AG09319 (cell line): ENCODE measurements at regions not wholly inside any gene's neighbourhood (a gene's known extent, or its start where the extent isn't known, plus 50 kb on each side); places are given as distances from the start of the nearest gene placed in this dataset.

Source experiments
- DNase-seq: peaks from one replicate; pipeline ENCODE4 v3.0.0-alpha.2; 2010; ENCODE audit warnings: low read depth; ENCODE audit errors: extremely low read depth
- TF ChIP-seq, protein P1 (sequence below): IDR thresholded peaks from 2 replicates; pipeline ENCODE4 v1.5.1; 2011; ENCODE audit warnings: low read depth, mild to moderate bottlenecking, inconsistent platforms, low read length, moderate library complexity

DNA sequence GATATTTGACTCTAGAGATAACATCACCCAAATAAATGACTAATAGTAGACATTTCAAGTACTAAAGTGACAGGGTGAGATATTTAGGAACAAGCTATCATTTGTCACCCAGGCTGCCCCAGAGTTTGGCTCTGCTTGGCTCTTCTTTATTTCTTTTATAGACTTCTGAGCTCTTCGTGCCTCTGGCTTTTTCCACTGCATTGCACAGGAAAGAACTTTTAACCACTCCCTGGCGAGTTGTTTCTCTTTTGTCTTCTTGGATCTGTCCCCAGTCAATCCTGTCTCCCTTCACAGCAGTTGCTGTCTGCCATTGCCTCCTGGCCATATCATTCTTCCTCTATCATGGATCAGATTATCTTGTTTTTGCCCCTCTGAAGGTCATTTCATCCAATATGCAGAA, 339.2 kb upstream of the DCBLD2 start:
- TF ChIP-seq, protein P1, sequence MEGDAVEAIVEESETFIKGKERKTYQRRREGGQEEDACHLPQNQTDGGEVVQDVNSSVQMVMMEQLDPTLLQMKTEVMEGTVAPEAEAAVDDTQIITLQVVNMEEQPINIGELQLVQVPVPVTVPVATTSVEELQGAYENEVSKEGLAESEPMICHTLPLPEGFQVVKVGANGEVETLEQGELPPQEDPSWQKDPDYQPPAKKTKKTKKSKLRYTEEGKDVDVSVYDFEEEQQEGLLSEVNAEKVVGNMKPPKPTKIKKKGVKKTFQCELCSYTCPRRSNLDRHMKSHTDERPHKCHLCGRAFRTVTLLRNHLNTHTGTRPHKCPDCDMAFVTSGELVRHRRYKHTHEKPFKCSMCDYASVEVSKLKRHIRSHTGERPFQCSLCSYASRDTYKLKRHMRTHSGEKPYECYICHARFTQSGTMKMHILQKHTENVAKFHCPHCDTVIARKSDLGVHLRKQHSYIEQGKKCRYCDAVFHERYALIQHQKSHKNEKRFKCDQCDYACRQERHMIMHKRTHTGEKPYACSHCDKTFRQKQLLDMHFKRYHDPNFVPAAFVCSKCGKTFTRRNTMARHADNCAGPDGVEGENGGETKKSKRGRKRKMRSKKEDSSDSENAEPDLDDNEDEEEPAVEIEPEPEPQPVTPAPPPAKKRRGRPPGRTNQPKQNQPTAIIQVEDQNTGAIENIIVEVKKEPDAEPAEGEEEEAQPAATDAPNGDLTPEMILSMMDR, result no peak
- no peak for DNase-seq

DNA sequence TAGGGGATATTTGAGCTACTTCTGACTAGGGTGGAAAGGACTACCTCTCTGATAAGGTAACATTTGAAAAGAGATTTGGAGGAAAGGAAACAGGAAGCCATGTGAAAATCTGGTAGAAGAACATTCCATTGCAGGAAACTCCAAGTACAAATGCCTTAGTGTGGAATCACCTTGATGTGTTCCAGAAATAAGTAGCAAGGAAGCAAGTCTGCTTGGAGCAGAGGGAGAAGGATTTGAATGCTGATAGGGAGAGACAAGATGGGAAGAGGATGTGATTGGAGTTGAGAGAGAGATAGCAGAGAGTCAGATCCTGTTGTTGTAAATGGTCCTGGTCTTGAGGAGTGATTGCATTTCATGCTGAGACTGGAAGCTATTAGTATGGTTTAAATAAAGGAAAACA, 335.1 kb upstream of the DCBLD2 start:
- DNase-seq, result no peak
- TF ChIP-seq, protein P1, result no peak

DNA sequence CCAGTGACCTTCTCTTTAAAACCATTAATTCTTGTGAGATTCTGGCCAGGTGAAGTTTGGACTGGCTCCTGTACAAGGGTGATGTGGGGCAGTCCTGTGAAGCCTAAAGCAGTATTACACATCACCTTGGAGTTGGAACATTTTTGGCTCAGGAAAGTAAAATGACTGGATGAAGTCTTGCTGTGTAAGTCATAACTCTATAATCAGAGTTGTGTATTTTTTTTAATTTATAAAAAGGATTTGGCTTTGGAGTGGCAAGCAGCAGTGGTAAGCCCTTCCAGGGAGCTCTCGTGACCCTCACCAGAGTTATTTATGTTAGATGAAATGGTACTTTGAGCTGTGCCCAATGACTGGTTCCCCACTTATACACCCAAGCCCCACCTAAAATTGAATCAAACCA, 331.2 kb upstream of the DCBLD2 start:
- TF ChIP-seq, protein P1, result no peak

DNA sequence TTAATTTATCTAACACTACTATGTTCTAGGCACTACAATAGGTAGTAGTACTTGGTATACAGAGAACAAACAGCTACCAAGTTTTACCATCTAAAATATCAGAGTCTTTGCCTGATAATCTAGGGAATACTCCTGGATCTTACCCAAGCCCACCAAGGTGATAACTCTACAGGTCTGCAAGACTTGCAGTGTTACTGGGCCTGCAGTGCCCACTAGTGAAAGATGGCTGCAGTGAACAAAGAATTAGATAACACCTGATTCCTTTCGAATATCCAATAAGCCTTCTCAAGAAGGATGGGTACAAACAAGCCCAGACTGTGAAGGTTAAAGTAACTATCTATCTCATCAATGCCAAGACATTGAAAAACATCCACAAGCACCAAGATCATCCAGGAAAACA, 317.0 kb upstream of the DCBLD2 start:
- TF ChIP-seq, protein P1, result no peak

More for the DNA sequence above, 331.2 kb upstream of the DCBLD2 start:
- DNase-seq, result no peak

DNA sequence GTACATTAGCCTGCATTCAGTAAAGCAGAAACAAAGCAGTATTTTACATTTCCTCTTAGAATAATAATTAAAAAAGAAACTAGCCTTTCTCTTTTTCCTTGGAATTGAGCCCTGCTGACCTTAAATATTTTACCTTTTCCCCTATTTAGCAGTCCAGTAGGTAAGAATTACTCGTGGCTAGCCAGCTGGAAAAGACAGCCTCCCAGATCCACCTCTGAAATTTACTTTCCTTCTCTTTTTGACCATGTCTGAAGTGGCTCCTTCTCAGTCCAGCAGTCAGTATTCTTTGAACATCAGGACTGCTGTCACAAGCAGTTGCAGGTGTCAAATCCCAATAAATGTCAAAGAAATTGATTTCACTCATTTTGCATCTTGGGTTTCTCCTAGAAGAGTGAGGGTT, 311.5 kb upstream of the DCBLD2 start:
- DNase-seq, result no peak
- TF ChIP-seq, protein P1, result no peak

More for the DNA sequence above, 317.0 kb upstream of the DCBLD2 start:
- no peak for DNase-seq

DNA sequence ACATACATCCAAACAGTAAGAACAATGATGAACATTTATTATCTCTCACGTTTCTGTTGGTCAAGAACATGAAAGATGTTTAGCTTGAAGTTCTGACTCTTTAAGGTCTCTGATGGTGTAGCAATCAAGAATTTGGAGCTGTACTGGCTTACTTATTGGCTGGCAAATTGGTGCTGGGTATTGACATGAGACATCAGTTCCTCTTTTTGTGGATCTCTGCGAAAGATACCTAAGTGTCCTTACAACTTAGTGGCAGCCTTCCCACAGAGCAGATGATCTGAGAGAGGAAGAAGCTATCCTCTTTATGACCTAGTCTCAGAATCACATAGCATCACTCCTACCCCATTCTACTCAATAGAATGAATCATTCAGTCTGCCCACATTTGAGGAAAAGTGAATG, 309.8 kb upstream of the DCBLD2 start:
- TF ChIP-seq, protein P1, result no peak
- DNase-seq, result no peak

DNA sequence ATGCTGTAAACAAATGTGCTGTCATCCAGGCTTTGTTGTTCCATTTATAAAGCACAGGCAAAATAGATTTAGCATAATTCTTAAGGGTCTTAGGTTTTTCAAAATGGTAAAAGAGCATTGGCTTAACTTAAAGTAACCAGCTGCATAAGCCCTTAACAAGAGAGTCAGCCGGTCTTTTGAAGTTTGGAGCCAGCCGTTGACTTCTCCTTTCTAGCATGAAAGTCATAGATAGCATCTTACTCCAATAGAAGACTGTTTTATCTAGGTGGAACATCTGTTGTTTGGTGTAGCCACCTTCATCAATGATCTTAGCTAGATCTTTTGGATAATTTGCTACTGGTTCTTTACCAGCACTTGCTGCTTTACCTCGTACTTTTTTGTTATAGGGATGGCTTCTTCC, 297.5 kb upstream of the DCBLD2 start:
- no peak for DNase-seq
- TF ChIP-seq, protein P1, result no peak
